Embryonic facial prominence (tissue), 1 donor: ENCODE measurements at regions not wholly inside any gene's neighbourhood (a gene's known extent, or its start where the extent isn't known, plus 50 kb on each side); places are given as distances from the start of the nearest gene placed in this dataset.

ENCODE experiments used
- DNase-seq: peaks from one replicate; pipeline ENCODE4 v3.0.0-alpha.2; 2016; ENCODE audit errors: extremely low spot score

DNA sequence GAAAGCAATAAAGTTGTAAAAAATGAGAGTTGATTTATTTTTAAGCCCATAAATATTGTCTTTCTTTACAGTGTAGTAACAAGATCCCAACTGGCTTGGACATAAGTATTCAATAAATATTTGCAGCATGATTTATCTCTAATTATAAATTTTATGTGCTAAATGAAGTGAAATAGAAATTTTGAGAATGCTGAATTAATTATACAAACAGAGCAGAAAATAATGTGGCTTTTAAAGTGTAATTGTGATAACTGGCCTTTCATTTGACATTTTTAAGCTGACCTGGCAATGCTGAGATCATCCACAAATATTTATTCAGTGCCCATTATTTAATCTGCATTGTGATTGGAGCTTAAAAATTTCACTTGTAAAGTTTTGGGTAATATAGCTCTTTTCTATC is 201.6 kb upstream of the NAV3 start:
- no peak for DNase-seq

- no peak for DNase-seq
These were observed 205.3 kb upstream of the NAV3 start for GRCh38 chr12:77625441-77625840.

DNA sequence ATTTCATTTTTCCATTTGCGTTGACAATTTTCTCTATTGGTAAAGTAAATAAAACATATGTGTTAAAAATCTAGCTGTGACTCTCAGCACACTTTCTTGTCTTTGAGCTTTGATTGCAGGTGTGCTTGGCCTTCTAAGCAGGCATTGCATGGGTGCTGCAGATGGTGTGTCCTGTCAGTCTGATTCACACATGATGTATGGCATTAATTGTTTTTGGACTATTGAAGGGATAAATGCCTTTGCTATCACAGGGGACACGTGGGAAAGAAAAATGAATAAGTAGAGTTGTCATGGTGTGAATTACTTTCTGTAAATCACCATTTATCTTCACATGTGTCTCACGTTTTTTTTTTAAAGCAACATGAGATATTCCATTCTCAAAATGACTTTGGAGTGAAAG is 211.3 kb upstream of the NAV3 start:
- DNase-seq = no peak

DNA sequence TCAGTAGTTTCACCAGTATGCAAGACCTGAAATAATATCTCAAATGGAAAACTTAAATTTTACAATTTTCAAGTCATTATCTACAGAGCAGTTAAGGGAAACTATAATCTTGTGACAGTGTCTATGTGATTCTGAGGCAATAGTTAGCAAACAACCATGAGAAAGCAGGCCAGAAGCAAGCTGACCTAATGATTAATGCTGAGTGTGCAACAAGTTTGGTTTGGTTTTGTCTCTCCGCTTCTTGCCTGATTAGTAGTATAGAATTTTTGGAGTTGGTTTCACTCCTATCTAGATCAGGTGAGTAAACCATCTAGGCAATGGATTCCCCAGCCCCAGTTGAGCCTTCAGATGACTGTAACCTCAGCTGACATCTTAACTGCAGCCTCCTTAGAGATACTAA is 212.9 kb upstream of the NAV3 start:
- no peak for DNase-seq

DNA sequence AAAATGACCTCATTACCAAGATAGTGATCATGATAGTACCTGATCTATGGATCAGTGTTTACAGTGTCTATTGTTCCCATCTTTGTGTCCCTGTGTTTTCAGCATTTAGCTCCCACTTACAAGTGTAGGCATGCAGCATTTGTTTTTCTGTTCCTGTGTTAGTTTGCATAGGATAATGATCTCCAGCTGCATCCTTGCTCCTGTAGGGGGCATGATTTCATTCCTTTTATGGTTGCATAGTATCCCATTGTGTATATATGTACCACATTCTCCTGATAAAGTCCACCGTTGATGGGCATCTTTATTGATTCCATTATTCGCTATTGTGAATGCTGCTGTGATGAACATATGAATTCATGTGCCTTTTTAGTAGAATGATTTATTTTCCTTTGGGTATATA is 215.4 kb upstream of the NAV3 start:
- no peak for DNase-seq

GRCh38 chr12:77613411-77613810 is 217.3 kb upstream of the NAV3 start:
- DNase-seq = no peak

DNA sequence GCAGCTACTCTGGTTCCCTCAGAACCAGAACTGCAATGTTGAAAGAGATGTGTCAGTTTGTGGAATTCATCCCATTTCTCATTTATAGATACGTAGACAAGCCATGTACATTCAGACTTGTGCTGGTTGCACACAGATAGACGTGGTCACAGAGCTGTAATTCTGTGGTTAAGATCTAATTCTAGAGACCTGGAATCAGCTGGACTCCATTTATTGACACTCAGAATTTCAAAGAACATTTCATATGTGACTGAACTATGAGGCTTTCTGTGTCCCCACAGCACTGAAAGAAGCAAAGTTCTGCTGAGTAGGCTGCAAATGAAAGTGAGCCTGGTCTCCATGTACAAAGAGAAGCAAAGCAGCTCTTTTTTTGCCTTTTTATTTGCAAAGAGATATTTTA is 220.2 kb upstream of the NAV3 start:
- no peak for DNase-seq

- DNase-seq = no peak
These were observed 221.7 kb upstream of the NAV3 start for GRCh38 chr12:77609016-77609415.

- DNase-seq = peak; percentile 14
These were observed 222.3 kb upstream of the NAV3 start for GRCh38 chr12:77608271-77608824.

- DNase-seq = no peak
These were observed 224.3 kb upstream of the NAV3 start for GRCh38 chr12:77606348-77606747.

- DNase-seq = no peak
These were observed 226.7 kb upstream of the NAV3 start for GRCh38 chr12:77603946-77604345.

- no peak for DNase-seq
These were observed 229.6 kb upstream of the NAV3 start for GRCh38 chr12:77601069-77601468.

- DNase-seq = no peak
These were observed 230.2 kb upstream of the NAV3 start for GRCh38 chr12:77600468-77600843.

- DNase-seq = no peak
These were observed 230.8 kb upstream of the NAV3 start for GRCh38 chr12:77599782-77600467.

- no peak for DNase-seq
These were observed 236.3 kb upstream of the NAV3 start for GRCh38 chr12:77594366-77594765.

- DNase-seq = no peak
These were observed 237.9 kb upstream of the NAV3 start for GRCh38 chr12:77592836-77593235.

GRCh38 chr12:77591959-77592743 is 238.5 kb upstream of the NAV3 start:
- no peak for DNase-seq

DNA sequence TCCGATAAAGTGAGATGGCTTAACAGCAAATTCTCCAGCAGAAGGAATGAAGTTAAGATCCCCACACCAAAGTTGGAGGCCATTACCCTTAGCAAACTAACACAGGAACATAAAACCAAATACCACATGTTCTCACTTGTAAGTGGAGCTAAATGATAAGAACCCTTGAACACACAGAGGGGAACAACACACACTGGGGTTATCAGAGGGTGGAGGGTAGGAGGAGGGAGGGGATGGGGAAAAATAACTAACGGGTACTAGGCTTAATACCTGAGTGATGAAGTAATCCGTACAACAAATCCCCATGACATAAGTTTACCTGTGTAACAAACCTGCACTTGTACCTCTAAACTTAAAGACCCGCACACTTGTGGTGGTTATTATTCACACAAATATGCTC is 240.4 kb upstream of the NAV3 start:
- DNase-seq = no peak

DNA sequence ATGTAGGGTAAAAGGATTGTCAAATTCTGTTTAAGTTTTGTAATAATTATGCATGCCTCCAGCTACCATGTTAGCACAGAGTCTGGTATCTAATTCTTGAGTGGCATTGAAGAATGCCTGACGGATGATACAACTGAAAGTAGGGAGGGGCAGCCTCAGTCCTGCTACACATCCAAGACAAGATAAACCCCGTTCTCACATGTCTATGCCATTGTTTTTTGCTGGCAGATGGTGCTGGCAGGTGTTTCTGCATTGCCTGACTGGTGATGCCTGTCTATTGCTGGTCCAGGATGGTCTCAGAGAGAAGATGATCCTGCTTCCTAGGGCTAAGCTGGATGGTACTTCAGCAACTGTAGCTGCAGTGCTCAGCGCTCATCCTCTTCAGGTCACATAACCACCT is 245.8 kb upstream of the NAV3 start:
- DNase-seq = no peak

DNA sequence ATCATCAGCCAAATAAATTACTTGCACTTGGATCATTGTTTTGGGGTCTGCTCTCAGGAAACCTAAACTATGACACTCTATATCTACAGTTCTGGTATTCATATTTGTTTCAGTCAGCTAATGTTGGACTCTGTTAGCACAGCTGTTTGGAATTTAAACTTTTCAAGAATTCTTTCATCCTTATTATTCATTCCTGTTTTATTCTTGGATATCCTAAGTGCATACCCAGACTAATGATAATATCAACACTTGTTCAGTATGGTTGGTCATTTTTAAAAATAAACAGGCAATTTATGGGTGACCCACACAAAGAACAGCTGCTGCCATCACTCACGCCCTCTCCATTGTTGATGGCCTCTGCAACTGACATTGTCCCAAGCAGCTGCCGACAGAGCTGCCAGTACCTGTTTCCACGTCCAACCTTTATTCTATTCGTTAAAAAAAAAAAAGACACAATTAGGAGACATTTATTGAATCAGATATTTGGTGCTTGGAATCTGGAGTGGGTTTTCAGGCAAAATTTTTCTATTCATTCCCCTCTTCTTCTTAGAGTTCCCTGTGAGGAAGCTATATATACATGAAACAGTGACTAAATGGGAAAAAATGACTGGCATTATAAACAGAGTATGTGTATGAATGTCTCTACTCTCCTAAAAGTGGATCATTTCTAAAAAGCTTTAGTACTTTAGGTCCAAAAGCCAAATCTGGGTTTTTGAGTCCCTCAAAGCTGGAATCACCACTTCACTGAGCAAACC is 252.1 kb upstream of the NAV3 start:
- DNase-seq = no peak

DNA sequence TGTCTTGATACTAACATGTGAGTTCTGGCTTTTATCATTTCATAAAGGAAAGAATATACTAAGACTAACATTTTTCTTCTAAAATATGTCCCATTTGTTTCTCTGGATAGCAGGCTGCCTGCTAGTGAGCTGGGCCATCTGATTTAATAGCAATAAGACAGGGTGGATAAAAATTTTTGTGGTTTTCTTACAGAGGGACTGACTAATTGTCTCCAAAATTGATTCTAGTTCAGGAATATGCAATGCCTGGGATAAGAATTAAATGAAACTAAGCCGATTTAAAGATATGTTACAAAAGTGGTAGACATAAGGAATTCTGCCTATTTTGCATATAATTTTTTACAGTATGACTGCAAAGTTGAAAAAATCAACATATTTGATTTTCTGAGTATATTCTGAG is 252.9 kb upstream of the NAV3 start:
- DNase-seq = no peak

DNA sequence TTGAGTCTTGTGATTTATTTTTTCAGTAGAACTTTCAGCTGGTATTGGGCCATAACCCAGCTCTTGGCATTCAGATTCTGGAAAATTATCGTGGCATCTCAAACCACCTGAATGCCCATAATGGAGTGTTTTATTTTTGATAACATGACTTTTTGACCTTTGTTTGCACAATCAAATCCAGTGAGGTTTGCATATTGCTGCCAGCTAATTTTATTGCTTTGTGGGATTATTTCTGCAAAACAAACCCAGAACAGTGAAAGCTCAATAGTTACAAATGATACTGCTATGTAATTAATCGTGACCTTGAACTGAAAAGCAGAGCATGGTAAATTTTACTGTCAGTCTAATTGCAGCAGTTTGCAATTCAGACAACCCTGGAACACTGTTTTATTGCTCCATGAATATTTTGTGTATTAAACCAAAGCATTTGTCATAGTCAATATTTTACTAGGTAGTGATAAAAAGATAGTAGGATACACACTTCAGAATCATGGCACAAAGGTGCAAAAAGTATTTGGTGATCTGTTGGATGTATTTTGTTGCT is 255.2 kb upstream of the NAV3 start:
- DNase-seq = no peak
